ENCODE measurements at regions not wholly inside any gene's neighbourhood (a gene's known extent, or its start where the extent isn't known, plus 50 kb on each side); places are given as distances from the start of the nearest gene placed in this dataset.
"Not testable (repeated sequence)": the region's sequence is repeated elsewhere in the genome, so short reads cannot be mapped to it uniquely, and the experiment has no call there.

DNA sequence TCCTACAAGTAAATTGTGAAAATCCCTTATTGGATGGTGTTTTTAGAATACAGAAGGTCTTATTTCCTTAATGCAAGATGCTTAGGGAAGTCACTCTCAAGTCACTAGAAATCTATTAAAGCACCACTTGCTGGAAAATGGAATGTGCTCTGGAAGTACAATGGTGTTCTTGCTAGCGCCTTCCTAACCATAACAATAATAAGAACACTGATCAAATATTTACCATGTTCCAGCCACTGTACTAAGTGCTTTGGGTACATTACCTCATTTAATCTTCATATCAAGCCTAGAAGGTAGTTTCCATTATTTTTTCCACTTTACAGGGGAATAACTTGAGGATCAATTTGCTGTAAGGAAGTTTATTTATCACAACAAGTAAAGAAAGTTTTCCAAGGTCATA lies 75.1 kb downstream of the FAM72B start:
- not testable (repeated sequence) for DNase-seq (ENCODE audit: low read depth in 2 of 2)

GRCh38 chr1:121116522-121117297 lies 67.4 kb downstream of the FAM72B start:
- DNase-seq (ENCODE audit: low read depth in 2 of 2) = not testable (repeated sequence)

GRCh38 chr1:121117298-121117611 lies 66.9 kb downstream of the FAM72B start:
- DNase-seq (ENCODE audit: low read depth in 2 of 2) = not testable (repeated sequence)

DNA sequence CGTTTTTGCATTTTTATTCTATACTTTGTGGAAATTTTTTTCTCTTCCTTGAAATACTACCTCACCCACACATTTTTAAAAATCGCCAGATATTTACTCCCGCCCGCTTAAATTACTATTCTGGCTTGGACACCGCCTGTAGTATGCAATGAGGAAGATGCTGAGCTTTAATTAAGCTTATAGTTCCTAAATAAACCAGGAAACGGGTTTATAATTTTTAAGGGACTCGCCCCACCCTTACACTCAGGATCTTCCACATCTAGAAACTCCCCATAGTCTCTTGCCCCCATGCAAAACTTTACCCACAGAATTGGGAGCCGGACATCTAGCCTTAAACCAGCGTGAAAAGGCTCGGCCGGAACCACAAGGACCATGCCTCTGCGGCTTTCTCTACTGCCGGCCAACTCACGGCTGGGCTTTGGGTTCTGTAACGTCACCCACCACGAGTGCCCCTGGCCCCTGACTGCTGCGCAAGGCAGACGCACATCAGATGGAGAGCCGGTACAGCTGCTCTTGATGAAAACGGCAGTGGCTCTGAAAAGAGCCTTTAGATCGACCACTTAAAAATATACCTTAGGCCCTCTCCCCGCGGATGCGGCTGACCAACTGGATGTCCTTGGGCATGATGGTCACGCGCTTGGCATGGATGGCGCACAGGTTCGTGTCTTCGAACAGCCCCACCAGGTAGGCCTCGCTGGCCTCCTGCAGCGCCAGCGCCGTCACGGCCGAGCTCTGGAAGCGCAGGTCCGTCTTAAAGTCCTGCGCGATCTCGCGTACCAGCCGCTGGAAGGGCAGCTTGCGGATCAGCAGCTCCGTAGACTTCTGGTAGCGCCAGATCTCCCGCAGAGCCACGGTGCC lies 66.3 kb downstream of the FAM72B start:
- DNase-seq (ENCODE audit: low read depth in 2 of 2) = not testable (repeated sequence)
